CD14-positive monocyte (primary cell): ENCODE measurements at regions not wholly inside any gene's neighbourhood (a gene's known extent, or its start where the extent isn't known, plus 50 kb on each side); places are given as distances from the start of the nearest gene placed in this dataset.

Source experiments
- DNase-seq, 3 donors: peaks; one replicate each; pipeline ENCODE4 v3.0.0-alpha.2; 2011 to 2022
- H2AFZ ChIP-seq: 2 replicates; pipeline ENCODE4 v1.6.0; 2012; ENCODE audit warnings: mild to moderate bottlenecking, low read depth, low read length, inconsistent platforms; ENCODE audit not compliant: insufficient read depth, poor library complexity, severe bottlenecking
- H3K27ac ChIP-seq, 2 donors: 1 replicate in 1 of 2; 2 replicates in 1 of 2; pipeline ENCODE4 v1.5.1; 2012 to 2013; ENCODE audit warnings: low read length in 2 of 2, control low read depth in 1 of 2, inconsistent platforms in 1 of 2, low read depth in 1 of 2, mild to moderate bottlenecking in 1 of 2
- H3K27me3 ChIP-seq, 2 donors: one replicate each; pipeline versions ENCODE4 v1.6.0 to v1.6.1; 2011 to 2013; ENCODE audit warnings: low read length in 2 of 2; ENCODE audit not compliant: control insufficient read depth in 2 of 2, insufficient read depth in 2 of 2
- H3K36me3 ChIP-seq, 2 donors: replicated peaks in 1 of 2; 1 replicate in 1 of 2; 2 replicates in 1 of 2; pipeline versions ENCODE4 v1.5.1 to v1.6.1; 2012 to 2013; ENCODE audit warnings: low read length in 2 of 2, control low read depth in 1 of 2, inconsistent platforms in 1 of 2, mild to moderate bottlenecking in 1 of 2; ENCODE audit not compliant: insufficient read depth in 2 of 2, control insufficient read depth in 1 of 2
- H3K4me1 ChIP-seq, 2 donors: 1 replicate in 1 of 2; 2 replicates in 1 of 2; pipeline versions ENCODE4 v1.5.1 to v1.6.1; 2012 to 2013; ENCODE audit warnings: low read length in 2 of 2, control low read depth in 1 of 2, inconsistent platforms in 1 of 2, mild to moderate bottlenecking in 1 of 2, moderate library complexity in 1 of 2; ENCODE audit not compliant: insufficient read depth in 2 of 2, control insufficient read depth in 1 of 2
- H3K4me2 ChIP-seq: replicated peaks from 2 replicates; pipeline ENCODE3; 2012; ENCODE audit warnings: low read length, moderate library complexity, mild to moderate bottlenecking; ENCODE audit not compliant: poor library complexity, severe bottlenecking; ENCODE audit errors: extremely low read depth
- H3K4me3 ChIP-seq, 3 experiments: fragments of 200-600 bp in 1 of 3; sonication (generic) in 1 of 3; replicated peaks in 1 of 3; 1 replicate in 2 of 3; 2 replicates in 1 of 3; pipeline ENCODE4 v1.5.1; 2011 to 2013; ENCODE audit warnings: low read length in 3 of 3, mild to moderate bottlenecking in 3 of 3, control low read depth in 2 of 3, low read depth in 2 of 3, inconsistent platforms in 1 of 3, moderate library complexity in 1 of 3
- H3K79me2 ChIP-seq: 2 replicates; pipeline ENCODE4 v1.6.0; 2012; ENCODE audit warnings: mild to moderate bottlenecking, control low read depth, inconsistent platforms, low read length, moderate library complexity; ENCODE audit not compliant: insufficient read depth
- H3K9ac ChIP-seq: 2 replicates; pipeline ENCODE4 v1.6.0; 2017; ENCODE audit warnings: low read length, mild to moderate bottlenecking; ENCODE audit not compliant: insufficient read depth, poor library complexity, severe bottlenecking
- H3K9me3 ChIP-seq, 2 donors: replicated peaks in 1 of 2; 1 replicate in 1 of 2; 2 replicates in 1 of 2; pipeline versions ENCODE4 v1.5.1 to v1.6.1; 2012 to 2013; ENCODE audit warnings: low read length in 2 of 2, control low read depth in 1 of 2; ENCODE audit not compliant: control insufficient read depth in 1 of 2, insufficient read depth in 1 of 2
- H4K20me1 ChIP-seq: 2 replicates; pipeline ENCODE4 v1.6.0; 2012; ENCODE audit warnings: mild to moderate bottlenecking, low read length, control low read depth, moderate library complexity; ENCODE audit not compliant: insufficient read depth
- H3K27ac Mint-ChIP-seq, 7 donors: one replicate each; pipeline ENCODE4 v1.8.0; 2020; ENCODE audit warnings: mild to moderate bottlenecking in 7 of 7, mixed read lengths in 7 of 7, moderate library complexity in 6 of 7, inconsistent platforms in 2 of 7
- H3K27me3 Mint-ChIP-seq, 3 donors: one replicate each; pipeline ENCODE4 v1.8.0; 2021 to 2022; ENCODE audit warnings: low read depth in 3 of 3, mild to moderate bottlenecking in 3 of 3, mixed read lengths in 3 of 3, moderate library complexity in 3 of 3, inconsistent platforms in 1 of 3
- H3K36me3 Mint-ChIP-seq, 2 donors: one replicate each; pipeline ENCODE4 v1.8.0; 2020; ENCODE audit warnings: mixed read lengths in 2 of 2, inconsistent platforms in 1 of 2, mild to moderate bottlenecking in 1 of 2
- H3K4me1 Mint-ChIP-seq: one replicate; pipeline ENCODE4 v1.8.0; 2020; ENCODE audit warnings: mild to moderate bottlenecking, mixed read lengths
- H3K4me3 Mint-ChIP-seq, 2 donors: one replicate each; pipeline ENCODE4 v1.8.0; 2020; ENCODE audit warnings: mild to moderate bottlenecking in 2 of 2, mixed read lengths in 2 of 2, moderate library complexity in 1 of 2
- H3K9me3 Mint-ChIP-seq, 7 donors: one replicate each; pipeline ENCODE4 v1.8.0; 2020 to 2022; ENCODE audit warnings: mixed read lengths in 7 of 7, mild to moderate bottlenecking in 6 of 7, moderate library complexity in 6 of 7, inconsistent platforms in 2 of 7
- CTCF ChIP-seq: fragments of 200-600 bp; IDR thresholded peaks from one replicate; pipeline ENCODE4 v1.8.0; 2022; ENCODE audit warnings: antibody characterized with exemption, mild to moderate bottlenecking
- WGBS: methylation state at CpG from one replicate; pipeline ENCODE4 v1.1.5; 2013; ENCODE audit warnings: missing lambda C conversion rate; ENCODE audit not compliant: insufficient coverage; 5-methylcytosine and 5-hydroxymethylcytosine counted together
- intact Hi-C, 2 donors: fragments of 100-400 bp; cut with micrococcal nuclease; formaldehyde crosslinking; loops; one replicate each; pipeline versions ENCODE4 v1.15.0 to v1.15.1; 2023

- H3K9me3 Mint-ChIP-seq: peaks cover 0 to 3% (median 0%) of the 10 kb centered on the region in 7 donors
- no peak for DNase-seq
- peaks cover 0 to under 1% of the 10 kb centered on the region in 2 donors for H3K9me3 ChIP-seq
- H3K9ac ChIP-seq: no peak overlapping the region
- H3K36me3 Mint-ChIP-seq: no peaks in the 10 kb centered on the region
- H3K27me3 ChIP-seq: no peaks in the 10 kb centered on the region
- H3K27ac ChIP-seq: no peak overlapping the region
- no peak for TF ChIP-seq CTCF
- no CpG with 5 or more reads among the region's 1 CpG for WGBS
- no peaks in the 10 kb centered on the region for H3K79me2 ChIP-seq
- H3K4me2 ChIP-seq: no peak overlapping the region
- no peak overlapping the region for H2AFZ ChIP-seq
- no peaks in the 10 kb centered on the region for H3K4me1 ChIP-seq
- no peaks in the 10 kb centered on the region for H4K20me1 ChIP-seq
- H3K36me3 ChIP-seq: no peaks in the 10 kb centered on the region
- intact Hi-C loops: no loop called here
- H3K4me1 Mint-ChIP-seq: no peaks in the 10 kb centered on the region
- no peak overlapping the region for H3K4me3 Mint-ChIP-seq
- no peaks in the 10 kb centered on the region for H3K27me3 Mint-ChIP-seq
- no peak overlapping the region for H3K27ac Mint-ChIP-seq
- no peak overlapping the region for H3K4me3 ChIP-seq
These were observed 640.2 kb downstream of the SATB2 start for GRCh38 chr2:198817536-198817935.

DNA sequence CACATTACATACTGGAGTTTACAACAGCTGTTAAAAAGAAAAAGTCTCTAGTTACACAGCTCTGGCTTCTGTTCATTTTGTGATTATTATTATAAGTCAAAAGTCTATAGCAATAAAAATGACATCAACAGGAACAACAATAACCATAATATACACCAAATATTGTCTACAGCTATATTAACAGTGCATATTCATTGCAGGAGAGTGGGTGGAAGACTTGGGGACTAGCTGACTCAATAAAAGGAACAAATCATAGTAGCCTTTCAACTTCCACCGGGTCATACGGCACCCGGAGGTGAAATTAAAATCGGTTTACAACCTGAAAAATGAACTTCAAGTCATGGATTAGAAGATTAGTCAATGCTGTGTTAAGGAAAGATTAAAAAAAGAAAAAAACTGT is 642.1 kb downstream of the SATB2 start:
- Mint-ChIP-seq H3K4me3 (no peak overlapping the region), H3K4me1 (no peaks in the 10 kb centered on the region), H3K27me3 (no peaks in the 10 kb centered on the region), H3K9me3 (peaks cover 0 to 3% (median 0%) of the 10 kb centered on the region in 7 donors), H3K27ac (no peak overlapping the region), H3K36me3 (no peaks in the 10 kb centered on the region)
- no peak overlapping the region for H2AFZ ChIP-seq
- H3K4me2 ChIP-seq: no peak overlapping the region
- H3K27me3 ChIP-seq: no peaks in the 10 kb centered on the region
- TF ChIP-seq CTCF: no peak
- H3K9me3 ChIP-seq: no peaks in the 10 kb centered on the region
- H3K4me3 ChIP-seq: no peak overlapping the region
- no peak overlapping the region for H3K9ac ChIP-seq
- H3K4me1 ChIP-seq: no peaks in the 10 kb centered on the region
- no CpG with 5 or more reads among the region's 4 CpGs for WGBS
- DNase-seq: no peak
- H3K79me2 ChIP-seq: no peaks in the 10 kb centered on the region
- intact Hi-C loops: no loop called here
- H3K36me3 ChIP-seq: no peaks in the 10 kb centered on the region
- H4K20me1 ChIP-seq: no peaks in the 10 kb centered on the region
- no peak overlapping the region for H3K27ac ChIP-seq
